ENCODE measurements at regions not wholly inside any gene's neighbourhood (a gene's known extent, or its start where the extent isn't known, plus 50 kb on each side); places are given as distances from the start of the nearest gene placed in this dataset.

- Histone ChIP-seq H4K20me1 (ENCODE audit: control insufficient read depth, insufficient read depth) (no peaks in the 10 kb centered on the region), H2AFZ (ENCODE audit: control insufficient read depth, low read depth, low read length) (no peak overlapping the region), H3K79me2 (ENCODE audit: control insufficient read depth, insufficient read depth, low read length) (no peaks in the 10 kb centered on the region), H3K4me3 (no peak overlapping the region), H3K27ac (ENCODE audit: control insufficient read depth, insufficient read depth) (no peak overlapping the region), H3K4me1 (ENCODE audit: control insufficient read depth, insufficient read depth, low read length) (no peaks in the 10 kb centered on the region), H3K36me3 (ENCODE audit: control insufficient read depth in 2 of 2, insufficient read depth in 2 of 2, low read length in 1 of 2) (peaks cover 0 to 16% of the 10 kb centered on the region in 2 experiments; a peak in 3 of 4 replicates), H3K4me2 (ENCODE audit: control insufficient read depth, insufficient read depth) (no peak overlapping the region), H3K9ac (ENCODE audit: control insufficient read depth, insufficient read depth, low read length) (no peak overlapping the region), H3K9me3 (replicated peaks; ENCODE audit: control insufficient read depth, insufficient read depth, low read length) (no peaks in the 10 kb centered on the region), H3K27me3 (replicated peaks in 1 of 2; ENCODE audit: control insufficient read depth in 2 of 2, insufficient read depth in 2 of 2, low read length in 1 of 2) (no peaks in the 10 kb centered on the region)
- in situ Hi-C loops (cut with MboI): loop anchor here (25.0 kb wide), 1 partner anchor 392 kb away; no protein-coding TSS in a partner anchor
- SMC1A ChIA-PET (ENCODE audit: uncharacterized antibody, unreplicated experiment): no interaction called here
- RAD21 ChIA-PET (ENCODE audit: unreplicated experiment): no interaction called here
- POLR2A ChIA-PET: no interaction called here
- DNase-seq (ENCODE audit: low read depth, low spot score) (no peak), ATAC-seq (no peak), FAIRE-seq (no peak)
- BruUV-seq (replicated peaks): no TSS peak
- 95% methylated on average over 20 of the region's 20 CpGs for WGBS (ENCODE audit: insufficient coverage, insufficient replicate concordance, low lambda C conversion rate, missing lambda C conversion rate)
- TF ChIP-seq SP1 (IDR thresholded peaks at IDR 0.05; ENCODE audit: low read depth, low read length): no peak
- TF ChIP-seq CBFB (IDR thresholded peaks at IDR 0.05; ENCODE audit: low read depth): no peak
- TF ChIP-seq ZZZ3 (IDR thresholded peaks at IDR 0.05; ENCODE audit: control insufficient read depth, insufficient read length, low read depth): no peak
- no peak for TF ChIP-seq USF2 (IDR thresholded peaks at IDR 0.05; ENCODE audit: borderline replicate concordance, low read depth, low read length)
- no peak for TF ChIP-seq ZNF687 (IDR thresholded peaks at IDR 0.05)
- TF ChIP-seq SPI1 (IDR thresholded peaks at IDR 0.05; ENCODE audit: borderline replicate concordance, insufficient read depth, low read depth, low read length): no peak
- no peak for TF ChIP-seq SUPT20H (IDR thresholded peaks at IDR 0.05; ENCODE audit: borderline replicate concordance, control insufficient read depth, low read depth, low read length)
- TF ChIP-seq JUNB (IDR thresholded peaks at IDR 0.05): no peak
- no peak for TF ChIP-seq MYB (IDR thresholded peaks at IDR 0.05; ENCODE audit: borderline replicate concordance, low read depth, low read length)
- intact Hi-C loops (cut with micrococcal nuclease; ENCODE audit: unreplicated experiment): no loop called here
- CTCF ChIA-PET: no interaction called here
Measured at GRCh38 chr12:124369827-124370378, 75.0 kb downstream of the RFLNA start.

Data from GM12878 (cell line).